H1 (cell line): ENCODE measurements at regions not wholly inside any gene's neighbourhood (a gene's known extent, or its start where the extent isn't known, plus 50 kb on each side); places are given as distances from the start of the nearest gene placed in this dataset.

Experiments
- FOSL1 ChIP-seq: IDR thresholded peaks from 2 replicates; pipeline ENCODE4 v1.6.1; 2011; ENCODE audit warnings: mild to moderate bottlenecking, low read depth, low read length, moderate library complexity; ENCODE audit not compliant: insufficient read depth
- HDAC2 ChIP-seq, 2 experiments: fragments of 300-600 bp in 1 of 2; sonication (generic) in 1 of 2; IDR thresholded peaks; 2 replicates each; pipeline ENCODE4 v1.6.1; 2011 to 2012; ENCODE audit warnings: low read depth in 2 of 2, low read length in 2 of 2, mild to moderate bottlenecking in 2 of 2, moderate library complexity in 2 of 2, borderline replicate concordance in 1 of 2, inconsistent platforms in 1 of 2
- JUND ChIP-seq: IDR thresholded peaks from 2 replicates; pipeline ENCODE4 v1.6.1; 2011; ENCODE audit warnings: mild to moderate bottlenecking, improper control_type of control experiment, low read length
- RXRA ChIP-seq: IDR thresholded peaks from 2 replicates; pipeline ENCODE4 v1.6.1; 2011; ENCODE audit warnings: low read depth, mild to moderate bottlenecking, low read length, moderate library complexity; ENCODE audit not compliant: insufficient read depth
- SAP30 ChIP-seq: fragments of 300-600 bp; sonication (generic); IDR thresholded peaks from 2 replicates; pipeline ENCODE4 v1.7.1; 2012; ENCODE audit warnings: low read length, moderate library complexity, mild to moderate bottlenecking, inconsistent platforms; ENCODE audit not compliant: insufficient read depth, insufficient replicate concordance
- ZNF274 ChIP-seq: IDR thresholded peaks from 2 replicates; pipeline ENCODE4 v1.7.0; 2012; ENCODE audit warnings: low read length, borderline replicate concordance; ENCODE audit errors: extremely low read depth

- no peak for TF ChIP-seq RXRA
- no peak for TF ChIP-seq ZNF274
- no peak for TF ChIP-seq HDAC2 (IDR thresholded peaks at IDR 0.05; ENCODE audit: borderline replicate concordance in 1 of 2, low read depth in 2 of 2, low read length in 2 of 2)
- TF ChIP-seq FOSL1: no peak
- no peak for TF ChIP-seq JUND
- no peak for TF ChIP-seq SAP30
These were observed 66.4 kb upstream of the PIK3R1 start (continued) for GRCh38 chr5:68149189-68149588.
